ENCODE measurements at regions not wholly inside any gene's neighbourhood (a gene's known extent, or its start where the extent isn't known, plus 50 kb on each side); places are given as distances from the start of the nearest gene placed in this dataset.
"Not testable (repeated sequence)": the region's sequence is repeated elsewhere in the genome, so short reads cannot be mapped to it uniquely, and the experiment has no call there.

- no peak for DNase-seq (ENCODE audit: low spot score)
Measured at GRCh38 chr2:83874712-83875430, 584.2 kb downstream of the SUCLG1 start.

GRCh38 chr2:83874066-83874465, 585.0 kb downstream of the SUCLG1 start:
- DNase-seq (ENCODE audit: low spot score): no peak

- DNase-seq (ENCODE audit: low spot score): no peak
Measured at GRCh38 chr2:83873110-83873509, 586.0 kb downstream of the SUCLG1 start.

GRCh38 chr2:83866211-83866610, 592.9 kb downstream of the SUCLG1 start:
- no peak for DNase-seq (ENCODE audit: low spot score)

GRCh38 chr2:83862600-83862999, 596.5 kb downstream of the SUCLG1 start:
- DNase-seq (ENCODE audit: low spot score): no peak

GRCh38 chr2:83860320-83860719, 598.8 kb downstream of the SUCLG1 start:
- DNase-seq (ENCODE audit: low spot score): no peak

GRCh38 chr2:83859553-83859952, 599.5 kb downstream of the SUCLG1 start:
- DNase-seq (ENCODE audit: low spot score): no peak

GRCh38 chr2:83851066-83851465, 608.0 kb downstream of the SUCLG1 start:
- no peak for DNase-seq (ENCODE audit: low spot score)

GRCh38 chr2:83850071-83850725, 608.9 kb downstream of the SUCLG1 start:
- DNase-seq (ENCODE audit: low spot score): no peak

GRCh38 chr2:83844490-83844889, 614.6 kb downstream of the SUCLG1 start:
- no peak for DNase-seq (ENCODE audit: low spot score)

GRCh38 chr2:83842421-83842820, 616.7 kb downstream of the SUCLG1 start:
- DNase-seq (ENCODE audit: low spot score): no peak

GRCh38 chr2:83837823-83838222, 621.3 kb downstream of the SUCLG1 start:
- no peak for DNase-seq (ENCODE audit: low spot score)

- no peak for DNase-seq (ENCODE audit: low spot score)
Measured at GRCh38 chr2:83827618-83828017, 631.5 kb downstream of the SUCLG1 start.

GRCh38 chr2:83826577-83826976, 632.5 kb downstream of the SUCLG1 start:
- no peak for DNase-seq (ENCODE audit: low spot score)

GRCh38 chr2:83823229-83823628, 635.9 kb downstream of the SUCLG1 start:
- DNase-seq (ENCODE audit: low spot score): no peak

GRCh38 chr2:83817511-83817910, 641.6 kb downstream of the SUCLG1 start:
- DNase-seq (ENCODE audit: low spot score): no peak

- no peak for DNase-seq (ENCODE audit: low spot score)
Measured at GRCh38 chr2:83808878-83809277, 650.2 kb downstream of the SUCLG1 start.

- DNase-seq (ENCODE audit: low spot score): no peak
Measured at GRCh38 chr2:83802604-83803003, 656.5 kb downstream of the SUCLG1 start.

- DNase-seq (ENCODE audit: low spot score): no peak
Measured at GRCh38 chr2:83795777-83796176, 663.3 kb downstream of the SUCLG1 start.

GRCh38 chr2:83790467-83790866, 668.6 kb downstream of the SUCLG1 start:
- not testable (repeated sequence) for DNase-seq (ENCODE audit: low spot score)

GRCh38 chr2:83789674-83790073, 669.4 kb downstream of the SUCLG1 start:
- DNase-seq (ENCODE audit: low spot score): not testable (repeated sequence)

- DNase-seq (ENCODE audit: low spot score): not testable (repeated sequence)
Measured at GRCh38 chr2:83788938-83789566, 670.0 kb downstream of the SUCLG1 start.

GRCh38 chr2:83787189-83787588, 671.9 kb downstream of the SUCLG1 start:
- no peak for DNase-seq (ENCODE audit: low spot score)

All from hematopoietic multipotent progenitor cell treated with erythropoietin and hydrocortisone succinate and interleukin-3 and kit ligand, for 15 days (in vitro differentiated cells).